Naive thymus-derived CD8-positive, alpha-beta T cell (primary cell): ENCODE measurements at regions not wholly inside any gene's neighbourhood (a gene's known extent, or its start where the extent isn't known, plus 50 kb on each side); places are given as distances from the start of the nearest gene placed in this dataset.

ENCODE experiments used
- ATAC-seq, 2 donors: fragments of 150-1000 bp; cut with Tn5 transposase in 1 of 2; sonication (Bioruptor Pico), chemical (Tn5 transposase) in 1 of 2; 1 replicate in 1 of 2; 2 replicates in 1 of 2; pipeline ENCODE4 v1.10.0; 2021; ENCODE audit warnings: mild to moderate bottlenecking in 2 of 2, moderate library complexity in 2 of 2
- POLR2A ChIA-PET: fragments of 350-600 bp; sonication (Branson Sonifier 250); formaldehyde crosslinking; loops from one replicate; lab custom pipeline; 2021; ENCODE audit warnings: antibody characterized with exemption; lab: Charles Lee
- DNase-seq, 10 donors: peaks; one replicate each; pipeline versions ENCODE4 v3.0.0 to v3.0.0-alpha.2; 2020 to 2022
- H3K27ac Mint-ChIP-seq, 10 donors: one replicate each; pipeline ENCODE4 v1.8.0; 2020 to 2022; ENCODE audit warnings: mild to moderate bottlenecking in 10 of 10, mixed read lengths in 10 of 10, moderate library complexity in 4 of 10, inconsistent platforms in 1 of 10
- H3K27me3 Mint-ChIP-seq, 5 donors: one replicate each; pipeline ENCODE4 v1.8.0; 2021 to 2022; ENCODE audit warnings: mixed read lengths in 5 of 5
- H3K36me3 Mint-ChIP-seq, 3 donors: one replicate each; pipeline ENCODE4 v1.8.0; 2020 to 2022; ENCODE audit warnings: mixed read lengths in 3 of 3, mild to moderate bottlenecking in 2 of 3, inconsistent platforms in 1 of 3
- H3K4me1 Mint-ChIP-seq, 4 donors: one replicate each; pipeline ENCODE4 v1.8.0; 2021 to 2022; ENCODE audit warnings: mixed read lengths in 4 of 4
- H3K4me3 Mint-ChIP-seq, 10 donors: one replicate each; pipeline ENCODE4 v1.8.0; 2020 to 2022; ENCODE audit warnings: mild to moderate bottlenecking in 10 of 10, mixed read lengths in 10 of 10, moderate library complexity in 6 of 10, inconsistent platforms in 1 of 10
- H3K9me3 Mint-ChIP-seq, 9 donors: one replicate each; pipeline ENCODE4 v1.8.0; 2020 to 2022; ENCODE audit warnings: mixed read lengths in 9 of 9, mild to moderate bottlenecking in 3 of 9, inconsistent platforms in 1 of 9, moderate library complexity in 1 of 9

- no peaks in the 10 kb centered on the region for H3K4me1 Mint-ChIP-seq
- H3K36me3 Mint-ChIP-seq: no peaks in the 10 kb centered on the region
- peaks cover 0 to 12% (median 4%) of the 10 kb centered on the region in 9 donors for H3K9me3 Mint-ChIP-seq
- DNase-seq: no peak
- POLR2A ChIA-PET: no interaction called here
- no peak overlapping the region for H3K4me3 Mint-ChIP-seq
- no peak for ATAC-seq
- H3K27me3 Mint-ChIP-seq: peaks cover 0 to 1% (median 0%) of the 10 kb centered on the region in 5 donors
- H3K27ac Mint-ChIP-seq: no peak overlapping the region
Observed at GRCh38 chr10:108755646-108756045, 1167.7 kb downstream of the XPNPEP1 start.

GRCh38 chr10:108753326-108753725, 1170.0 kb downstream of the XPNPEP1 start:
- Mint-ChIP-seq H3K4me1 (no peaks in the 10 kb centered on the region), H3K4me3 (no peak overlapping the region), H3K27me3 (no peaks in the 10 kb centered on the region), H3K9me3 (peaks cover 0 to 15% (median 0%) of the 10 kb centered on the region in 9 donors), H3K27ac (no peak overlapping the region), H3K36me3 (no peaks in the 10 kb centered on the region)
- no peak for ATAC-seq
- no peak for DNase-seq
- POLR2A ChIA-PET: no interaction called here

DNA sequence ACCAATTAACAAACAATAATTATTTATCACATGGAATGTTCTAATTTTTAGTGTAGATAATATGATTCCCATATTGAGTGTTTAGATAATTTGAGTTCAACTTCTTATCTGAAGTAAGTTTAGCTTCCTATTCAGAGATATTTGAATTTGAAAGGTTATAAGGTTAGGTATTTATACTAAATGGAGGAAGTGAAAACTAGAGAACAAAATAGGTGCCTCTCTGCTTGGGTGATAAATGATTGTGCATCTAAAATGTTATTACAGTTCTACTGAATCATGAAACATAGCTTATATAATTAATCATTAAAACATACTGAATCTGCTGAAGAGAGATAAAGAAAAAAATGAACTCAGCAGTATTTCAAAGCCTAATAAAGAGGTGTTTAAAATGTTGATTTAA, 1174.3 kb downstream of the XPNPEP1 start:
- H3K4me1 Mint-ChIP-seq: no peaks in the 10 kb centered on the region
- ATAC-seq (no peak), DNase-seq (no peak)
- H3K4me3 Mint-ChIP-seq: no peak overlapping the region
- POLR2A ChIA-PET: no interaction called here
- H3K27ac Mint-ChIP-seq: no peak overlapping the region
- peaks cover 0 to 17% (median 4%) of the 10 kb centered on the region in 9 donors for H3K9me3 Mint-ChIP-seq
- no peaks in the 10 kb centered on the region for H3K36me3 Mint-ChIP-seq
- no peaks in the 10 kb centered on the region for H3K27me3 Mint-ChIP-seq

DNA sequence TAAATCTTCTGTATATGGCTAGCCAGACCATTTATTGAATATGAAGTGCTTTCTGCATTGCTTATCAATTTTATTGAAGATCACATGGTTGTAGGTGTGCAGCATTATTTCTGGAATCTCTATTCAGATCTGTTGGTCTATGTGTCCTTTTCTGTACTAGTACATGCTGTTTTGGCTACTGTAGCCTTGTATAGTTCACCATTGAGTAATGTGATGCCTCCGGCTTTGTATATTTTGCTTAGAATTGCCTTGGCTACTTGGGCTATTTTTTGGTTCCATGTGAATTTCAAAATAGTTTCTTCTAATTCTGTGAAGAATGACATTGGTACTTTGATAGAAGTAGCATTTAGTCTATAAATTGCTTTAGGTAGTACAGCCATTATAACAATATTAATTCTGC, 1187.2 kb downstream of the XPNPEP1 start:
- Mint-ChIP-seq H3K36me3 (peaks cover 0 to 9% (median 0%) of the 10 kb centered on the region in 3 donors), H3K27me3 (no peaks in the 10 kb centered on the region), H3K27ac (no peak overlapping the region), H3K4me3 (no peak overlapping the region), H3K9me3 (peaks cover 0 to 33% (median 10%) of the 10 kb centered on the region in 9 donors), H3K4me1 (no peaks in the 10 kb centered on the region)
- POLR2A ChIA-PET: no interaction called here
- DNase-seq (no peak), ATAC-seq (no peak)

GRCh38 chr10:108735380-108735779, 1187.9 kb downstream of the XPNPEP1 start:
- H3K4me1 Mint-ChIP-seq: no peaks in the 10 kb centered on the region
- POLR2A ChIA-PET: no interaction called here
- ATAC-seq: no peak
- no peak overlapping the region for H3K27ac Mint-ChIP-seq
- no peaks in the 10 kb centered on the region for H3K27me3 Mint-ChIP-seq
- DNase-seq: no peak
- H3K9me3 Mint-ChIP-seq: peaks cover 0 to 36% (median 10%) of the 10 kb centered on the region in 9 donors
- peaks cover 0 to 9% (median 0%) of the 10 kb centered on the region in 3 donors for H3K36me3 Mint-ChIP-seq
- no peak overlapping the region for H3K4me3 Mint-ChIP-seq

DNA sequence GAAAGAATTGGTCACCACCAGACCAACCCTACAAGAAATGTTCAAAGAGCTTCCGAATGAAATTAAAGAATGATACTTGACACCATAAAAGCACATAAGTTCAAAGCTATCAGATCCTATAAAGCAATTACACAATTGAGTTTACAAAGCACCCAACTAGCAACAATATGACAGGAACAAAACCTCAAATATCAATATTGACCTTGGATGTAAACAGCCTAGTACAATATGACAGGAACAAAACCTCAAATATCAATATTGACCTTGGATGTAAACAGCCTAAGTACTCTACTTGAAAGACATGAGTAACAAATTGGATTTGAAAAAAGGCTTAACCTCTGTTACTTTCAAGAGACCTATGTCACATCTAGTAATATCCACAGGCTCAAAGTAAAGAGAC, 1201.4 kb downstream of the XPNPEP1 start:
- H3K27ac Mint-ChIP-seq: no peak overlapping the region
- DNase-seq (no peak), ATAC-seq (no peak)
- H3K9me3 Mint-ChIP-seq: peaks cover 8 to 43% (median 15%) of the 10 kb centered on the region in 9 donors
- H3K4me3 Mint-ChIP-seq: no peak overlapping the region
- H3K36me3 Mint-ChIP-seq: peaks cover 0 to 4% (median 0%) of the 10 kb centered on the region in 3 donors
- POLR2A ChIA-PET: no interaction called here
- H3K4me1 Mint-ChIP-seq: no peaks in the 10 kb centered on the region
- no peaks in the 10 kb centered on the region for H3K27me3 Mint-ChIP-seq

DNA sequence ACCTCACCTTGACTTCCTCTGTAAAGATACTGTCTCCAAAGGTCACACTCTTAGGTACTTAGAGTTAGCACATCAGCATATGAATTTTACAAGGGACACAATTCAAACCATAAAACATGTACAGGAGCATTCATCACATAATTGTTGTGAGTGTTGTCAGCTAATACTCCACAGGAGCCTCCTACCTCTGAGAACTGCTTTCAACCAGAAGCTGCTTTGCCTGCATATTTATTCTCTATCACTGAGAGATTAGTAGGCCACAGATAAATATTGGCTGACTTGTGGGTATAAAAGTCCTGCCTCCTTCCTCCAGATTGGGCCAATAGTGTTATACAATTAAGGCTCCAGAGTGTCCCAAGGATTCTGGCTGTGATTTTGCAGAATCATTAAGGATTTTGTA, 1207.0 kb downstream of the XPNPEP1 start:
- Mint-ChIP-seq H3K27ac (no peak overlapping the region), H3K4me1 (no peaks in the 10 kb centered on the region), H3K9me3 (peaks cover 4 to 46% (median 21%) of the 10 kb centered on the region in 9 donors), H3K27me3 (no peaks in the 10 kb centered on the region), H3K36me3 (peaks cover 0 to 14% (median 0%) of the 10 kb centered on the region in 3 donors), H3K4me3 (no peak overlapping the region)
- DNase-seq (no peak), ATAC-seq (no peak)
- POLR2A ChIA-PET: no interaction called here

GRCh38 chr10:108709927-108710722, 1213.2 kb downstream of the XPNPEP1 start:
- POLR2A ChIA-PET: no interaction called here
- peaks cover 0 to 10% (median 0%) of the 10 kb centered on the region in 3 donors for H3K36me3 Mint-ChIP-seq

DNA sequence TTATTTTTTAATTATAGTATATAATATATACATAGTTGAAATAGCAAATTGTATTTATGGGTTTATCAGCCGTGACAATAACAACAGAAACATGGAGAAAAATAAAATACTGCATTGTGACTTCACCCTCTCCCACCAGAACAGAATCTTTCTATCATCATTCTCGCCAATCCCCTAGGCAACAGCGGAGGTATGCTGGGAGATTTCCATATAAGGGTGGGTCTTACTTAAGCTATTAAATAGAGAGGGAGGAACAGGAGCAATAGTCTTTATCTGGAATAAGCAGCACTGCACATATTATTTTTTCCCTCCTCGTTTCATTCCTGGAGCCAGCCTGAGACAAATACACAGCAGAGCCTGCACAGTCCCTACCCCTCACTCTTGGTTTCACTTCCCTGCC, 1214.9 kb downstream of the XPNPEP1 start:
- Mint-ChIP-seq H3K27ac (no peak overlapping the region), H3K27me3 (no peaks in the 10 kb centered on the region), H3K4me1 (no peaks in the 10 kb centered on the region), H3K36me3 (no peaks in the 10 kb centered on the region), H3K4me3 (no peak overlapping the region), H3K9me3 (peaks cover 0 to 27% (median 11%) of the 10 kb centered on the region in 9 donors)
- POLR2A ChIA-PET: no interaction called here
- ATAC-seq (no peak), DNase-seq (no peak)

More at GRCh38 chr10:108709927-108710722, 1213.2 kb downstream of the XPNPEP1 start:
- Mint-ChIP-seq H3K4me3 (no peak overlapping the region), H3K27me3 (no peaks in the 10 kb centered on the region), H3K27ac (no peak overlapping the region), H3K9me3 (peaks cover 1 to 35% (median 16%) of the 10 kb centered on the region in 9 donors), H3K4me1 (no peaks in the 10 kb centered on the region)
- no peak for DNase-seq
- ATAC-seq: no peak

GRCh38 chr10:108696792-108697477, 1226.4 kb downstream of the XPNPEP1 start:
- DNase-seq (no peak), ATAC-seq (no peak)
- Mint-ChIP-seq H3K4me1 (no peaks in the 10 kb centered on the region), H3K9me3 (peaks cover 0 to 14% (median 8%) of the 10 kb centered on the region in 9 donors), H3K27ac (no peak overlapping the region), H3K4me3 (no peak overlapping the region), H3K27me3 (no peaks in the 10 kb centered on the region), H3K36me3 (no peaks in the 10 kb centered on the region)
- POLR2A ChIA-PET: no interaction called here

DNA sequence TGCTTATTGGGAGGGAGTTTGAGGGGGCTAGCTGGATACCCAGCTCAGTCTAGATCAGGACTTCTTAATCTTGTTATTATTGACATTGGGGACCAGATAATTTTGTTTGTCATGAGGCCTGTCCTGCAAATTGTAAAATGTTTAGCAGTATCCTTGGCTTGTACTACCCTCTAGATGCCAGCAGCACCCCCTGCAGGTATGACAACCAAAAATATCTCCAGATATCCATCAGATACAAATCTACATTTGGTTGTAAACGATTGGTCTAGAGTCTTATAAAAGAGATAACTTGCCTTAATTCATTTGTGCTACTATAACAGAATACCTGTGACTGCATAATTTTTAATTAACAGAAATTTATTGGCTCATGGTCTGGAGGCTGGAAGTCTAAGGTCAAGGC, 1232.2 kb downstream of the XPNPEP1 start:
- Mint-ChIP-seq H3K27ac (no peak overlapping the region), H3K4me1 (no peaks in the 10 kb centered on the region), H3K27me3 (no peaks in the 10 kb centered on the region), H3K36me3 (no peaks in the 10 kb centered on the region), H3K9me3 (peaks cover 0 to 30% (median 6%) of the 10 kb centered on the region in 9 donors), H3K4me3 (no peak overlapping the region)
- ATAC-seq (no peak), DNase-seq (no peak)
- POLR2A ChIA-PET: no interaction called here

DNA sequence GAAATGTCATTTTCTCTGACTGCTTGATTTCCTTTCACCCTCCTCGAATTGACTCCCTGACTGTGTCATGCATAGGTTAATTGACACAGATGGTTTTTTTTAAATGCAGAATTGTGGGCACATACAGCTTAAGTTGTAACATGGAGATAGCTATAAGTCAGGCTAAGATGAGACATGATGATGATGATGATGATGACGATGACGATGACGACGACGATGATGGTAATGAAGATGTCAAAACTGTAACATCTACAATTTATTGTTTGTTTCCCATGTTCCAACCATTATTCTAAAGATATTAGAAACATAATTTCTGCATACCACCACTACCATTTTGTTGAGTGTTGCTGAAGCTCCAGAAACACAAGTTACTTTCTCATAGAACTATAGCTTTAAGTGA, 1232.8 kb downstream of the XPNPEP1 start:
- Mint-ChIP-seq H3K9me3 (peaks cover 2 to 36% (median 6%) of the 10 kb centered on the region in 9 donors), H3K4me1 (no peaks in the 10 kb centered on the region), H3K4me3 (no peak overlapping the region), H3K27ac (no peak overlapping the region), H3K36me3 (no peaks in the 10 kb centered on the region), H3K27me3 (no peaks in the 10 kb centered on the region)
- ATAC-seq (no peak), DNase-seq (no peak)
- POLR2A ChIA-PET: no interaction called here

GRCh38 chr10:108689891-108690290, 1233.4 kb downstream of the XPNPEP1 start:
- H3K9me3 Mint-ChIP-seq: peaks cover 2 to 37% (median 6%) of the 10 kb centered on the region in 9 donors
- no peak overlapping the region for H3K27ac Mint-ChIP-seq
- no peaks in the 10 kb centered on the region for H3K4me1 Mint-ChIP-seq
- POLR2A ChIA-PET: no interaction called here
- H3K27me3 Mint-ChIP-seq: no peaks in the 10 kb centered on the region
- ATAC-seq (no peak), DNase-seq (no peak)
- H3K4me3 Mint-ChIP-seq: no peak overlapping the region
- H3K36me3 Mint-ChIP-seq: no peaks in the 10 kb centered on the region
